Stimulated activated effector memory CD8-positive, alpha-beta T cell treated with anti-CD3 and anti-CD28 coated beads, Interleukin-12 subunit alpha, Interleukin-12 subunit beta, amount 100 ng/mL, for 72 hours (primary cell): ENCODE measurements at regions not wholly inside any gene's neighbourhood (a gene's known extent, or its start where the extent isn't known, plus 50 kb on each side); places are given as distances from the start of the nearest gene placed in this dataset.

Experiments
- ATAC-seq: fragments of 150-1000 bp; cut with Tn5 transposase; 2 replicates; pipeline ENCODE4 v1.10.0; 2021
- DNase-seq, 2 donors: peaks; one replicate each; pipeline ENCODE4 v3.0.0; 2021 to 2022; ENCODE audit warnings: low spot score in 2 of 2
- H3K27ac Mint-ChIP-seq: one replicate; pipeline ENCODE4 v1.8.0; 2022; ENCODE audit warnings: mild to moderate bottlenecking, mixed read lengths
- H3K36me3 Mint-ChIP-seq: one replicate; pipeline ENCODE4 v1.8.0; 2022; ENCODE audit warnings: mild to moderate bottlenecking, mixed read lengths
- H3K4me1 Mint-ChIP-seq: one replicate; pipeline ENCODE4 v1.8.0; 2022; ENCODE audit warnings: mixed read lengths
- H3K4me3 Mint-ChIP-seq: one replicate; pipeline ENCODE4 v1.8.0; 2022; ENCODE audit warnings: mild to moderate bottlenecking, mixed read lengths
- H3K9me3 Mint-ChIP-seq: one replicate; pipeline ENCODE4 v1.8.0; 2022; ENCODE audit warnings: mixed read lengths

DNA sequence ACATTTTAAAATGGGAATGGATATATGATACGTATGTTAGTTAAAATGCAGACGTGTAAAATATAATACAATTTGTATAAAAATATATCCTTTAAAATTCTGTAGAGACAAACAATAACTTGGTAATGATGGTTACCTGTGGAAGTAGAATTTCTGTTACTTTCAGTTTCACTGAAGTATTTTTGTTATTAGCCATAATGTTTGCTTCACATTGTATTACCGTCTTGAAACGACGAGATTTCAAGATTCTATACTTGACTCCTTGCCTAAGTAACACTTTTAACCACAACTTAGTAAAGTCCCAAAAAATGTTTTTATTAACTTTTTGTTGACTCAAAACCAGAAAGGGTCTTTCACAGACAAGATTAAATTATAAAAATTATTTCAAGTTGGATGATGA, 488.3 kb upstream of the VRK2 start:
- no peak for DNase-seq
- Mint-ChIP-seq H3K4me3 (no peak overlapping the region), H3K4me1 (no peaks in the 10 kb centered on the region), H3K27ac (no peak overlapping the region), H3K9me3 (peaks cover 19% of the 10 kb centered on the region), H3K36me3 (no peaks in the 10 kb centered on the region)
- no peak for ATAC-seq

DNA sequence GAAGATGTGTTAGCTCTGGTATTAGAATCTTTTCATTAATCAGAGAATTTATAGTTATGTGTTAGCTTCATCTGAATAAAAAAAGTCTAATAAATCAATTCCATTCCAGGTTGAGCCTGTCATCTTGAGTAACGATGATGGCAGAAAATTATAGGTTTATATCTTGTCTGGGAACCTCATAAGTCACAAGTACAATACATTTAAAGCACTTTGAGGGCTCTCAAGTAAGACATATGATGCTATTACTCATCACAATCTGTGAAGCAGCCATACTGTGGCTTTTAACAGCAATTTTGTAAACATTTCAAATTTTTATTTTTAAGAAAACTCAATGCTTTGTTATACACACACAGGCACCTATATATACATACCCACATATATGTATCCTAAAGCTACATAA, 484.1 kb upstream of the VRK2 start:
- Mint-ChIP-seq H3K27ac (no peak overlapping the region), H3K4me1 (no peaks in the 10 kb centered on the region), H3K36me3 (no peaks in the 10 kb centered on the region), H3K9me3 (peaks cover 26% of the 10 kb centered on the region), H3K4me3 (no peak overlapping the region)
- no peak for ATAC-seq
- DNase-seq = no peak

DNA sequence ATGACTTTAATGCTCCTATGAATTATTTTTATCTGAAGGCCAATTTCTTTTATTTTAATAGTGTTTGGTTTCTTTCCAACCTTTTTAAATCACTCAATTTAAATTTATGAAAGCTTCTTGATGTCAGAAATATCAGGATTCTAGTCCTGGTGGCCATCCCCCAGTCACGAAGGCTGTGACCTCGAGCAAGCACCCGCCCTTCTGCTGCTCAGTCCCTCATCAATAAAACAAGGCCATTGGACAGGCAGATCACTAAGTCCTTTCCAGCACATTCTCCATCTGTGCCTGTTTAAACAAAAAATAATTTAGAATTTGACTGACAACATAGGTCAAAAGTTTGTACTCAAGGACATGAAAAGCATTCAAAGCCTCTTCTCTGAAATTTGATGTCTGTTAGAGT, 483.6 kb upstream of the VRK2 start:
- ATAC-seq (no peak), DNase-seq (no peak)
- no peaks in the 10 kb centered on the region for H3K4me1 Mint-ChIP-seq
- no peak overlapping the region for H3K4me3 Mint-ChIP-seq
- H3K9me3 Mint-ChIP-seq = peaks cover 21% of the 10 kb centered on the region
- H3K27ac Mint-ChIP-seq = no peak overlapping the region
- H3K36me3 Mint-ChIP-seq = no peaks in the 10 kb centered on the region

DNA sequence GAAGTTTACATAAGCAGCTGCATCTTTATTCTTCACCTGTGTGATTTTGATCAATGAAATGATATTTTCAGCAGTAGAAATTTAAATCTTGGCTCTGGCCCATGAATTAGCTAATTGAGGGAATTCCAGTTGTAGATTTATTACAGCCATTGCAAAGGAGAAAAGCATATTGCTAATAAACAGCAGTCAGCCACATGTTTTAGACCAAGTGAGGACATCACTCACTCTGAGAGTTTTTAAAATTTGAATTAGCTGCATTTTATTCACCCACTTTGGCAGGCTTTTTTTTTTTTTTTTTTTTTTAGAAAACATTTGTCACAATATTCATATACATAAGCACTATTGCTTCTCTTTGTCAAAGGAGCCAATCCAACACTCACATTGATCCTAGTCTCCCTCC, 479.4 kb upstream of the VRK2 start:
- no peak for ATAC-seq
- H3K4me1 Mint-ChIP-seq = no peaks in the 10 kb centered on the region
- no peak overlapping the region for H3K4me3 Mint-ChIP-seq
- no peak for DNase-seq
- no peaks in the 10 kb centered on the region for H3K36me3 Mint-ChIP-seq
- H3K9me3 Mint-ChIP-seq = peaks cover 20% of the 10 kb centered on the region
- no peak overlapping the region for H3K27ac Mint-ChIP-seq

DNA sequence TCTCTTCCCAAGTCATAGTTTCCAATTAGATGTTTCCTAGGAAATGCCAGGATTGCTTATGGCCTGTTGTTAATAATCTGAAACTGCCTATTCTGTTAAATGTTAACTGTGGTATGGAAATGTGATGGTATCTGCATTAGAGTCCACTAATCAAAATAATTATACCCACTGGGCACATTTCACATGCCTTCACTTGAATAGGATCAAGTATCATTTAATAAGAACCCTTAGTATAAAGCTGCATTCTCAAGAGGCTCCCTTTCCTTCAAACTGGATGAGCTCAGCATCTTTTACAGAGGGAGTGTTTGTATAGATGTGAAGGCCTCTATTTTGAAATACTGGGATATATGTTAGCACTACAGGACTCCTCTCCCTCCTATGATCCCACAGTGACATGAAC, 477.2 kb upstream of the VRK2 start:
- H3K9me3 Mint-ChIP-seq = peaks cover 31% of the 10 kb centered on the region
- H3K36me3 Mint-ChIP-seq = no peaks in the 10 kb centered on the region
- no peak for DNase-seq
- no peak overlapping the region for H3K4me3 Mint-ChIP-seq
- no peak for ATAC-seq
- no peaks in the 10 kb centered on the region for H3K4me1 Mint-ChIP-seq
- no peak overlapping the region for H3K27ac Mint-ChIP-seq

DNA sequence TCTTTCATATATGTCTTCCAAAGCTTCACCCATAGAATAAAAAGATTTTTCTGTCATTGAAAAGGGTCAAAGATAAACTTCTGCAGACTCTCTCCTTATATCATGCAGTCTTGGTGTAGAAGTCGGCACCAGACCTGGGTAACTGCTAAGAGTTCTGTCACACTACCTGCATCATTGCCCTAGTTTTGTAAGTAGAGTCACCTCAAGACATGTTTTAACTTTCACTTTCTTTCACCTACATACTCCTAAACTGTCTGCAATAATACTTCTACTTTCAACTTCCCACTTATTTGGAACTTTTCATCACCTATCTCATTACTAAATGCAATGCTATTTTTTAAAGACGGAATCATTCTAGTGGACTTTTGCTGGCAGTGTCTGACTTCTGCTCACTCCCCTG, 475.6 kb upstream of the VRK2 start:
- Mint-ChIP-seq H3K4me3 (no peak overlapping the region), H3K27ac (no peak overlapping the region), H3K9me3 (peaks cover 22% of the 10 kb centered on the region), H3K4me1 (no peaks in the 10 kb centered on the region), H3K36me3 (no peaks in the 10 kb centered on the region)
- DNase-seq = no peak
- ATAC-seq = no peak

DNA sequence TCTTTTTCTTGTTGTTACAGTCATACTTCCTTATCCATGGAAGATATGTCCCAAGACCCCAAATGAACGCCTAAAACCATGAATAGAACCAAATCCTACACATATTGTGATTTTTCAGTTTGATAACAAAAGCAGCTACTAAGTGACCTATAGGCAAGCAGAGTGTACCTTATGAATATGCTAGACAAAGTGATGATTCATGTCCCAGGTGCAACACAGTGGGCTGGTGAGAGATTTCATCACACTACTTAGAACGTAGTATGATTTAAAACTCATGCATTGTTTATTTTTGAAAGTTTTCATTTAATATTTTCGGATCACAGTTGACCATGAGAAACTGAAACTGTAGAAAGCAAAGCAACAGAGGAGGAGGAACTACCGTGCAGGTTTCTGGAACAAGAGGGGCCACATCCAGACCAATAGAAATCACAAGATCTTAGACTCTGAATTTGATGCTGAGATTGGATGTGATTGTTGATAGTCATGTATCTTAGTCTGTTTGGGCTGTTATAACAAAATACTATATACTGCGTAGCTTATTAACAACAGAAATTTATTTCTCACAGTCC, 470.8 kb upstream of the VRK2 start:
- Mint-ChIP-seq H3K36me3 (no peaks in the 10 kb centered on the region), H3K27ac (no peak overlapping the region), H3K4me1 (no peaks in the 10 kb centered on the region), H3K4me3 (no peak overlapping the region), H3K9me3 (peaks cover 22% of the 10 kb centered on the region)
- ATAC-seq (no peak), DNase-seq (no peak)

DNA sequence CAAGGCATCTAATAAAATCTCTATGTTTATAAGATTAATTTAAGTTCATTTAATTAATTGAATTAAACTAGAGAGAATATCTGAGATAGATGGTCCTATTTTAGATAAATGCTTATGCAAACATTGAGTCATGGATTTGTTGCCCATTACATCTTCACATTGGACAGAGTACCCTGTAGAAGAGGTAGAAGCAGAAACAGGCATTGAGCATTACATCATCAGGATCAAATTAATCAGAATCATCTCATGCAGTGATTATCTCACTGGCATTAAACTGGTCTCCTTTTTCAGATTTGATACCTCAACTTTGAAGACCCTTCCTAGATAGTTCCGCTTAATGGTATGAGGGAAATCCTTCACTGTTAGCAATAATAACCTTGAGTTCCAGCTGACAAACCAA, 469.6 kb upstream of the VRK2 start:
- H3K4me3 Mint-ChIP-seq = no peak overlapping the region
- peaks cover 16% of the 10 kb centered on the region for H3K9me3 Mint-ChIP-seq
- no peaks in the 10 kb centered on the region for H3K36me3 Mint-ChIP-seq
- no peak overlapping the region for H3K27ac Mint-ChIP-seq
- ATAC-seq (no peak), DNase-seq (no peak)
- H3K4me1 Mint-ChIP-seq = no peaks in the 10 kb centered on the region

DNA sequence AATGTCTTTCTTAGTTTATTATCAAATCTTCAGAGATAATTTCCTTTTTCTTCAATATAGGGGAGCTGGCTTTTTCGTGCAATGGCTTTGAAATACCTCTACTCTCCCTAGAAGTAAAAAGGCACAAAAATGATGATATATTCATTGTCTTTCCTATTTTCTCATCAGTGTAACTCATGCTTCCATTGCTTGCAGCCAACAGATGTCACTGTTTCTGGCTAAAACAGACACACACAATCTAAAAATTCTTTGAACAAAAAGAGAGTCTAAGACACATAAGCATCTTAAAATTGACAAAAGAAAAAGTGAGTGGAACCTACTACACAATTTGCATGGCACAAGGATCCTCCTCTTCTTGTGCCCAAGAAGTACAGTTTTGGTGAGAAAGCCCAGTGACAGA, 448.7 kb upstream of the VRK2 start:
- DNase-seq (no peak), ATAC-seq (no peak)
- Mint-ChIP-seq H3K27ac (no peak overlapping the region), H3K4me3 (no peak overlapping the region), H3K36me3 (no peaks in the 10 kb centered on the region), H3K4me1 (no peaks in the 10 kb centered on the region), H3K9me3 (peaks cover 20% of the 10 kb centered on the region)

DNA sequence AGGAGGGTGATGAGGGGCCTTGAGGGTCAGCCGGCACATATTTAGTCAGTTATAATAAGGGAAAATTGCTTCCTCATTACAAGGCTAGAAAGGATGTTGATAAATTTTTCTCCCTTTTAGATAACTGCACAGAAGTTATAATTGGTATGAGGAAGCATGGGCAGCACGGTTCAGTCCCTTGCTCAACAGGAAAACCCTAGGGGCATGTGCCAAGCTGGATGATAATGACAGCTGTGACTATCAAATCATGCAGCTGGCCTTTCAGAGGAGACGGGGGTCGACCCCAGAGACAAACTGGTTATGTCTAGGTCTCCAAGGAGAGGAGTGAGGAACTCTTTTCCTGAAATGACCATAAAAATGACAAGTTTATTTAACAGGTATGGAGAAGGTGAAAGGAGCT, 448.1 kb upstream of the VRK2 start:
- Mint-ChIP-seq H3K4me1 (no peaks in the 10 kb centered on the region), H3K27ac (no peak overlapping the region), H3K36me3 (no peaks in the 10 kb centered on the region), H3K9me3 (peaks cover 20% of the 10 kb centered on the region), H3K4me3 (no peak overlapping the region)
- DNase-seq (no peak), ATAC-seq (no peak)

DNA sequence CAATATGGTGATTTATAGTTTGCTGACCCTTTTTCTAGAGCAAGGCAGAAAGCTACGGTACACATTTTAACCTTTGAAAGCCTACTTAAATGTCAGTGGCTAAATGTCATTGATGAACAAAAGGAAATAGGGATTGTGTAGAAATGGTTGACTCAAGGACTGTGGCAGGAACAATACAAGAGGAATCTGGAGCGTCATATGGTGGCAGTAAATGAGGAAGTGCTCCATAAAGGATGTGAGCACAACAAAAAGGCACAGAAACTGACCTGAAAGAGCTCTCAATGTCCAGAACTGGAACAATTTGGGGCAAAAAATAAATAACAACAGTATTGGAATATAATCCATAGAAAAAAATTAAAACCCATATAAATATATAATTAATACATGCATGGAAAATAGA, 443.9 kb upstream of the VRK2 start:
- Mint-ChIP-seq H3K9me3 (peaks cover 24% of the 10 kb centered on the region), H3K4me3 (no peak overlapping the region), H3K4me1 (no peaks in the 10 kb centered on the region), H3K27ac (no peak overlapping the region), H3K36me3 (no peaks in the 10 kb centered on the region)
- DNase-seq = no peak
- no peak for ATAC-seq

DNA sequence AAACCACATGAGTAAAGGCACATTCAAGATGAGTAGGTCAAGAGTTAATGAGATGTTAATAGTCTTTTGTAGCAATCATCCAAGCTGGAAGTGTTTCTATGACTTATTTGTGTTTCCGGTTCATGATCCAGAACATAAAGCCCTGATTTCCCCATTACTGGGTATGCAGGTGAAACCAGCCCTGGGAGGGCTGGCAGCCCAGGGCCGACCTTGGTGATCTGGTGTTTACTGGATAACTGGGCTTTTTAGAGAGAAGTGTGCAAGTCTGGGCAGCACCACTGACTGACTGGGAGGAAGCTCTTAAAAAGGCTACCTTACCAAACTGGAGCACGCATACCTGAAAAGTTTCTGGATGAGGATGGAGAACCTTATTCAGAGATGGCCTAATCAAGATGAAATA, 431.6 kb upstream of the VRK2 start:
- H3K9me3 Mint-ChIP-seq = peaks cover 2% of the 10 kb centered on the region
- no peak overlapping the region for H3K4me3 Mint-ChIP-seq
- DNase-seq (no peak), ATAC-seq (no peak)
- H3K4me1 Mint-ChIP-seq = no peaks in the 10 kb centered on the region
- H3K27ac Mint-ChIP-seq = no peak overlapping the region
- H3K36me3 Mint-ChIP-seq = no peaks in the 10 kb centered on the region

DNA sequence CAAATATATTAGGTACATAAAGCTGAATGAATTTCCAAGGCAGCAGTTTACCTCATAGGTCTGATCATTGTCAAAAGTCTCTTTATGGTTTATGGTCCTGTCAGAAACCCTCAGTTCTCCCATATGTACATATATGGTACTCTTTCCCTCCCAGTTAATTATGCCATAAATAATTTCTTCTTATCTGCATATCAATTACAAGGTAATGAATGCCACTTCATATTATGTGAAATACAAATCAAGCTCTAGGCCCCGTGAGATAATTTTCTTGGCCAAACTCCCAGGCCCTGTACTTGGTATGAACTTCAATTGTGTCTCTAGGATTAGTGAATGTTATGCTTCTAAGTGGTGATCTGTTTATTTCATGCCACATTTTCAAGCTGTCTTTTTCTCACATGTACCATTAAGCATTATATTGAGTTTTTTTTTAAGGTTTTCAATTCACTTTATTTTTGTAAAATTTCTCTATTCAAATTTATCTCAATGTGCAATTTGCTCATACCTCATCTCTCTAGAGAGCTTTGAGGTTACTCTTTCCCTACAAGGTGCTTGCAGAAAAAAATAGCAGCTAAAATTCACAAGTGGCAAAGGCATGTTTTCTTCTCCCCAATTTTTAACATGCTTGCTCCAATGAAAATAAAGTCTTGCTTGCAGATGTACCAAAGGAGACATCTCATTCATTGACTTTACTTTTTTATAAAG, 430.6 kb upstream of the VRK2 start:
- H3K9me3 Mint-ChIP-seq = peaks cover 4% of the 10 kb centered on the region
- no peak for ATAC-seq
- no peak for DNase-seq
- H3K27ac Mint-ChIP-seq = no peak overlapping the region
- H3K4me3 Mint-ChIP-seq = no peak overlapping the region
- no peaks in the 10 kb centered on the region for H3K36me3 Mint-ChIP-seq
- no peaks in the 10 kb centered on the region for H3K4me1 Mint-ChIP-seq

DNA sequence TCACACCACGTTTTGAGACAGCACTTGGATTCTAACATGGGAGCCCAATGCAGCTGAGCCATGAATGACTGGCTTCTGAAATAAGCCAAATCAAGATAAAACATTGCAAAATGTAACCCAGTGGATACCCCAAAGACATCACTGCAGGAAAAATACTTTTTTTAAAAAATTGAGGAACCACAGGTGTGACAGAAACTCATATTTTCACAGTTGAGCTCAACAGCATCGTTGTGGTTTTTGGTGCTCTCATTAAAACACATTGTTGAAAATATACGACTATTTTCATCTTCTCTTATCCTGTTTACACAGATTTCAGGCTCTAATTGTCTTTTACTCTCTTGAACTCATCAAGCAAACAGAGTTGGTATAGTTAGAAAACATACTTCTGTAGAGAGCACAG, 429.3 kb upstream of the VRK2 start:
- Mint-ChIP-seq H3K4me1 (no peaks in the 10 kb centered on the region), H3K27ac (no peak overlapping the region), H3K4me3 (no peak overlapping the region), H3K9me3 (peaks cover 4% of the 10 kb centered on the region), H3K36me3 (no peaks in the 10 kb centered on the region)
- ATAC-seq (no peak), DNase-seq (no peak)

DNA sequence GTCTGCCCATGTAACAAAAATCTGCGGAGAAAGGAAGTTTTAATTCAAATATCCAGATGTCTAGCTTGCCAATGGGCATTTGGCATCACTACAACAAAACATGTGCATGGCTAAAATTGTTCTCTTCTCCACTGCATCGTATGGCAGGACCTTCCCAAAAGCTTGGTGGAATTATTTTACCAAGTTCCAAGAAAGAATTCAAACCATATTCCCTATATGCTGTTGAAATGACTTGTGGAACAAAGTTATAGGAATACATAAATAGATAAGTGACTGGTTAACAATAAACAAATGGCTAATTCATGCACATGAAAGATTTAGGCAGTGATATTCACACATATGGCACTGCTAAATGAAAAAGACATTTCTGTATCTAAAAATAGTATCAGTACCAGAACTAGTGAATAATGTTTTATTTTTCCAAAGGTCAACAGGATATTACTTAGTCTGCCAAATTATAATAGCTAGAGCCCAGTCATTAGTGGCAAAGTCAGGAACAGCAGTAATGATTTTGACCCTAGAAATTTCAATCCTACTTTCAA, 425.4 kb upstream of the VRK2 start:
- ATAC-seq = no peak
- Mint-ChIP-seq H3K9me3 (peaks cover 9% of the 10 kb centered on the region), H3K4me1 (no peaks in the 10 kb centered on the region), H3K4me3 (no peak overlapping the region), H3K36me3 (no peaks in the 10 kb centered on the region), H3K27ac (no peak overlapping the region)
- no peak for DNase-seq

DNA sequence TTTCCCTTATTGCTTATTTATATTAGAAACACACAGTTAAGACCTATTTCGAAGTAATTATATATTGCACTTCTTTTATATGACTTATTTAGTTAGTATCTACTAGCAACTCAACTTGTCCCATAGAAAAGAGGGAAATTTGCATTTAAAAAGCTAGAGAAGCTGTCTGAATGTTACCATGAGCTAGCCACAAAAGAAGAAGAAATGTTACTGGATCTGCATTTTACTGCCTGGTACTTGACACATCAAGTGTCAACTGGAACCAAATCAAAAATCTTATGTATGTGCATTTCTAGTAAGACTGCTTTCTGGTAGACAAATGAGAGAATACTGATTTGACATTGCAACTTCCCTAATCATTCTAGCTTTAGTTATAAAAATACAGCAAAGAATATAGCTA, 424.6 kb upstream of the VRK2 start:
- H3K36me3 Mint-ChIP-seq = no peaks in the 10 kb centered on the region

More for the DNA sequence above, 424.6 kb upstream of the VRK2 start:
- Mint-ChIP-seq H3K27ac (no peak overlapping the region), H3K4me3 (no peak overlapping the region), H3K4me1 (no peaks in the 10 kb centered on the region), H3K9me3 (peaks cover 7% of the 10 kb centered on the region)
- ATAC-seq = no peak
- DNase-seq = no peak
